ENCODE measurements at regions not wholly inside any gene's neighbourhood (a gene's known extent, or its start where the extent isn't known, plus 50 kb on each side); places are given as distances from the start of the nearest gene placed in this dataset.

- no peak for TF ChIP-seq PRDM15 (CRISPR knock-in tag; IDR thresholded peaks at IDR 0.05)
Observed at GRCh38 chr7:80981405-80981804, 62.6 kb upstream of the SEMA3C start (continued).

- Mint-ChIP-seq H3K36me3 (peaks cover 10% of the 10 kb centered on the region; the same call in 1 of the 2 replicates), H3K27me3 (ENCODE audit: low read depth) (no peaks in the 10 kb centered on the region), H3K4me1 (no peaks in the 10 kb centered on the region; the same call in 1 of the 2 replicates), H3K9me3 (peaks cover 37% of the 10 kb centered on the region), H3K4me3 (no peak overlapping the region), H3K27ac (no peak overlapping the region)
- CTCF ChIA-PET = no interaction called here
- POLR2A ChIA-PET = no interaction called here
- ATAC-seq (no peak), DNase-seq (ENCODE audit: low spot score) (no peak)
- TF ChIP-seq, protein P1, sequence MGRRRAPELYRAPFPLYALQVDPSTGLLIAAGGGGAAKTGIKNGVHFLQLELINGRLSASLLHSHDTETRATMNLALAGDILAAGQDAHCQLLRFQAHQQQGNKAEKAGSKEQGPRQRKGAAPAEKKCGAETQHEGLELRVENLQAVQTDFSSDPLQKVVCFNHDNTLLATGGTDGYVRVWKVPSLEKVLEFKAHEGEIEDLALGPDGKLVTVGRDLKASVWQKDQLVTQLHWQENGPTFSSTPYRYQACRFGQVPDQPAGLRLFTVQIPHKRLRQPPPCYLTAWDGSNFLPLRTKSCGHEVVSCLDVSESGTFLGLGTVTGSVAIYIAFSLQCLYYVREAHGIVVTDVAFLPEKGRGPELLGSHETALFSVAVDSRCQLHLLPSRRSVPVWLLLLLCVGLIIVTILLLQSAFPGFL (CRISPR knock-in tag; IDR thresholded peaks at IDR 0.05; ENCODE audit: borderline replicate concordance) = no peak
- TF ChIP-seq, protein P2, sequence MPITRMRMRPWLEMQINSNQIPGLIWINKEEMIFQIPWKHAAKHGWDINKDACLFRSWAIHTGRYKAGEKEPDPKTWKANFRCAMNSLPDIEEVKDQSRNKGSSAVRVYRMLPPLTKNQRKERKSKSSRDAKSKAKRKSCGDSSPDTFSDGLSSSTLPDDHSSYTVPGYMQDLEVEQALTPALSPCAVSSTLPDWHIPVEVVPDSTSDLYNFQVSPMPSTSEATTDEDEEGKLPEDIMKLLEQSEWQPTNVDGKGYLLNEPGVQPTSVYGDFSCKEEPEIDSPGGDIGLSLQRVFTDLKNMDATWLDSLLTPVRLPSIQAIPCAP (CRISPR knock-in tag; IDR thresholded peaks at IDR 0.05) = no peak
- no peak for TF ChIP-seq ESRRA (CRISPR knock-in tag; IDR thresholded peaks at IDR 0.05; ENCODE audit: borderline replicate concordance)
- TF ChIP-seq ATF2 (CRISPR knock-in tag; IDR thresholded peaks at IDR 0.05; ENCODE audit: borderline replicate concordance, low read depth) = no peak
- TF ChIP-seq PRRX2 (CRISPR knock-in tag; IDR thresholded peaks at IDR 0.05) = no peak
- TF ChIP-seq TP53 (CRISPR knock-in tag; IDR thresholded peaks at IDR 0.05) = no peak
- no peak for TF ChIP-seq USF1 (CRISPR knock-in tag; IDR thresholded peaks at IDR 0.05)
- TF ChIP-seq ZNF232 (CRISPR knock-in tag; IDR thresholded peaks at IDR 0.05) = no peak
- no peak for TF ChIP-seq ZNF263 (CRISPR knock-in tag; IDR thresholded peaks at IDR 0.05; ENCODE audit: low read depth)
- TF ChIP-seq E2F5 (CRISPR knock-in tag; IDR thresholded peaks at IDR 0.05) = no peak
- no peak for TF ChIP-seq SP1 (CRISPR knock-in tag; conservative IDR thresholded peaks at IDR 0.05)
- TF ChIP-seq, protein P3, sequence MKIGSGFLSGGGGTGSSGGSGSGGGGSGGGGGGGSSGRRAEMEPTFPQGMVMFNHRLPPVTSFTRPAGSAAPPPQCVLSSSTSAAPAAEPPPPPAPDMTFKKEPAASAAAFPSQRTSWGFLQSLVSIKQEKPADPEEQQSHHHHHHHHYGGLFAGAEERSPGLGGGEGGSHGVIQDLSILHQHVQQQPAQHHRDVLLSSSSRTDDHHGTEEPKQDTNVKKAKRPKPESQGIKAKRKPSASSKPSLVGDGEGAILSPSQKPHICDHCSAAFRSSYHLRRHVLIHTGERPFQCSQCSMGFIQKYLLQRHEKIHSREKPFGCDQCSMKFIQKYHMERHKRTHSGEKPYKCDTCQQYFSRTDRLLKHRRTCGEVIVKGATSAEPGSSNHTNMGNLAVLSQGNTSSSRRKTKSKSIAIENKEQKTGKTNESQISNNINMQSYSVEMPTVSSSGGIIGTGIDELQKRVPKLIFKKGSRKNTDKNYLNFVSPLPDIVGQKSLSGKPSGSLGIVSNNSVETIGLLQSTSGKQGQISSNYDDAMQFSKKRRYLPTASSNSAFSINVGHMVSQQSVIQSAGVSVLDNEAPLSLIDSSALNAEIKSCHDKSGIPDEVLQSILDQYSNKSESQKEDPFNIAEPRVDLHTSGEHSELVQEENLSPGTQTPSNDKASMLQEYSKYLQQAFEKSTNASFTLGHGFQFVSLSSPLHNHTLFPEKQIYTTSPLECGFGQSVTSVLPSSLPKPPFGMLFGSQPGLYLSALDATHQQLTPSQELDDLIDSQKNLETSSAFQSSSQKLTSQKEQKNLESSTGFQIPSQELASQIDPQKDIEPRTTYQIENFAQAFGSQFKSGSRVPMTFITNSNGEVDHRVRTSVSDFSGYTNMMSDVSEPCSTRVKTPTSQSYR (CRISPR knock-in tag; IDR thresholded peaks at IDR 0.05) = no peak
- no peak for TF ChIP-seq FOXK1 (CRISPR knock-in tag; IDR thresholded peaks at IDR 0.05)
- no peak for TF ChIP-seq ZBTB21 (CRISPR knock-in tag; IDR thresholded peaks at IDR 0.05; ENCODE audit: borderline replicate concordance)
- TF ChIP-seq E2F4 (CRISPR knock-in tag; IDR thresholded peaks at IDR 0.05; ENCODE audit: borderline replicate concordance, low read depth) = no peak
- TF ChIP-seq, protein P4, sequence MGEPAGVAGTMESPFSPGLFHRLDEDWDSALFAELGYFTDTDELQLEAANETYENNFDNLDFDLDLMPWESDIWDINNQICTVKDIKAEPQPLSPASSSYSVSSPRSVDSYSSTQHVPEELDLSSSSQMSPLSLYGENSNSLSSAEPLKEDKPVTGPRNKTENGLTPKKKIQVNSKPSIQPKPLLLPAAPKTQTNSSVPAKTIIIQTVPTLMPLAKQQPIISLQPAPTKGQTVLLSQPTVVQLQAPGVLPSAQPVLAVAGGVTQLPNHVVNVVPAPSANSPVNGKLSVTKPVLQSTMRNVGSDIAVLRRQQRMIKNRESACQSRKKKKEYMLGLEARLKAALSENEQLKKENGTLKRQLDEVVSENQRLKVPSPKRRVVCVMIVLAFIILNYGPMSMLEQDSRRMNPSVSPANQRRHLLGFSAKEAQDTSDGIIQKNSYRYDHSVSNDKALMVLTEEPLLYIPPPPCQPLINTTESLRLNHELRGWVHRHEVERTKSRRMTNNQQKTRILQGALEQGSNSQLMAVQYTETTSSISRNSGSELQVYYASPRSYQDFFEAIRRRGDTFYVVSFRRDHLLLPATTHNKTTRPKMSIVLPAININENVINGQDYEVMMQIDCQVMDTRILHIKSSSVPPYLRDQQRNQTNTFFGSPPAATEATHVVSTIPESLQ (CRISPR knock-in tag; IDR thresholded peaks at IDR 0.05) = no peak
Observed at GRCh38 chr7:80977751-80978150, 58.9 kb upstream of the SEMA3C start.
